ENCODE measurements at regions not wholly inside any gene's neighbourhood (a gene's known extent, or its start where the extent isn't known, plus 50 kb on each side); places are given as distances from the start of the nearest gene placed in this dataset.

GRCh38 chr16:86892509-86892908, 314.2 kb downstream of the FOXL1 start:
- TF ChIP-seq CTCF (IDR thresholded peaks at IDR 0.05) = no peak
- peaks cover 17% of the 10 kb centered on the region for H3K27me3 ChIP-seq (ENCODE audit: low read depth)
- intact Hi-C loops (cut with DNase I) = no loop called here

DNA sequence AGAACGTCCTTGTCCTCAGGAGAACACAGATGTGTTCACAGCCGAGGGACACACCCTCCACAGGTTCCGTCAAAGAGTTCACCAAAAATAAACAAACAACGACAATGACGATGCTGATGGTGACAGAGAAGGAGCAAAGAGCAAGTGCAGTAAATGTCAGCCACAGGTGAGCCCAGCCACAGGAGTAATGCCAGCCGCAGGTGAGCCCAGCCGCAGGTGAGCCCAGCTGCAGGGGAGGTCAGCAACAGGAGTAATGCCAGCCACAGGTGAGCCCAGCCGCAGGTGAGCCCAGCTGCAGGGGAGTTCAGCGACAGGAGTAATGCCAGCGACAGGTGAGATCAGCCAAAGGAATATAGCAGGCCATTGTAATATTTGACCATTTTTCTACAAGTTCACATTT, 315.2 kb downstream of the FOXL1 start:
- Histone ChIP-seq H3K27ac (no peak overlapping the region), H3K4me1 (no peaks in the 10 kb centered on the region), H3K4me3 (no peak overlapping the region), H3K9me3 (no peaks in the 10 kb centered on the region), H3K27me3 (ENCODE audit: low read depth) (peaks cover 15% of the 10 kb centered on the region), H3K36me3 (no peaks in the 10 kb centered on the region)
- ATAC-seq (no peak), DNase-seq (no peak)
- intact Hi-C loops (cut with DNase I) = no loop called here
- TF ChIP-seq CTCF (IDR thresholded peaks at IDR 0.05) = no peak

More at GRCh38 chr16:86892509-86892908, 314.2 kb downstream of the FOXL1 start:
- no peak for ATAC-seq
- no peak overlapping the region for H3K4me3 ChIP-seq
- H3K36me3 ChIP-seq = no peaks in the 10 kb centered on the region
- H3K4me1 ChIP-seq = no peaks in the 10 kb centered on the region
- no peak for DNase-seq
- no peak overlapping the region for H3K27ac ChIP-seq
- no peaks in the 10 kb centered on the region for H3K9me3 ChIP-seq

DNA sequence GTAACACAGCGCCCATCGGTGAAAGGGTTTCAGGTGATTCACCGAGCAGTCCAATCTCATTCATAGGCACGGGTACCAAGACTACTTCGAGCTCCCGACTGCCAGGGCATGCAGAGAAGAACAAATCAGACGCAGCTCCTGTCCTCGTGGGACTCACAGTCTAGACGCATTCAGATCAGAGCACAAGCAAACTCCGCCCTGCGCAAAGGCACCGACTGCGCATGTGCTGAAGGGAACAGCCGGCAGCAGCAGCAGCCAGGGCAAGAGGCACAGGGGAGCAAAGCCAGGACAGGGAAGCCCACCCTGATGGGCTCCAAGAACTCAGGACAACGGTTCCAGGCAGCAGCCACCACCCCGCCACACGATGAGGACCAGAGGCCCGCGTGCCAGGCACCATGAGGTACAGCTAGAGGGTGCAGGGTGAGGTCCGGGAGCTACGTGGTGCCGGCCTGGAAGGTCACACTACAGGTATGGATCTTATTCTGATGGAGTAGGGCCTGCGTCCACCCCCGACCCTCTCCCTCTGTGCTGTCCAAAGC, 315.7 kb downstream of the FOXL1 start:
- ATAC-seq (no peak), DNase-seq (no peak)
- Histone ChIP-seq H3K36me3 (no peaks in the 10 kb centered on the region), H3K27me3 (ENCODE audit: low read depth) (peaks cover 15% of the 10 kb centered on the region), H3K4me3 (no peak overlapping the region), H3K27ac (no peak overlapping the region), H3K9me3 (no peaks in the 10 kb centered on the region), H3K4me1 (no peaks in the 10 kb centered on the region)
- intact Hi-C loops (cut with DNase I) = no loop called here
- no peak for TF ChIP-seq CTCF (IDR thresholded peaks at IDR 0.05)

DNA sequence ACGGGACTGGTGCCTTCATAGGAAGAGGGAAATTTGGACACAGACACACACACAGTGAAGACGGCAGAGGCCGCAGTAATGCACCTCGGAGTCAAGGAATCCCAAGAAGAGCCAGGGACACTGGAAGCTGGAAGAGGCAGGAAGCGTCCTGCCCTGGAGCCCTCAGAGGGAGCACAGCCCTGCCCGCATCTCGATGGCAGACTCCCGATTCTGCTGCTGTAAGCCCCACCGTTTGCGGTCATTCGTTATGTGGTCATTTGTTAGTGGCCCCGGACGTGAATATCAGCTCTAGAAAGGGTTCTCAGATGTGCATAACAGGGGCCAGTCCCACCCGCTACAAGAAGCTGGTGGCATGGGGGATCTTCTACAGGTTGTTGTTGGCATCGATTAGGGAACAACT, 316.6 kb downstream of the FOXL1 start:
- intact Hi-C loops (cut with DNase I) = no loop called here
- no peaks in the 10 kb centered on the region for H3K36me3 ChIP-seq
- ATAC-seq (no peak), DNase-seq (no peak)
- H3K4me1 ChIP-seq = no peaks in the 10 kb centered on the region
- TF ChIP-seq CTCF (IDR thresholded peaks at IDR 0.05) = no peak
- H3K27me3 ChIP-seq (ENCODE audit: low read depth) = peaks cover 15% of the 10 kb centered on the region
- no peak overlapping the region for H3K4me3 ChIP-seq
- no peak overlapping the region for H3K27ac ChIP-seq
- no peaks in the 10 kb centered on the region for H3K9me3 ChIP-seq

GRCh38 chr16:86895606-86896005, 317.3 kb downstream of the FOXL1 start:
- H3K4me3 ChIP-seq = no peak overlapping the region
- no peaks in the 10 kb centered on the region for H3K4me1 ChIP-seq
- H3K27ac ChIP-seq = no peak overlapping the region
- H3K36me3 ChIP-seq = no peaks in the 10 kb centered on the region
- peaks cover 17% of the 10 kb centered on the region for H3K27me3 ChIP-seq (ENCODE audit: low read depth)
- H3K9me3 ChIP-seq = no peaks in the 10 kb centered on the region
- DNase-seq (no peak), ATAC-seq (no peak)
- no peak for TF ChIP-seq CTCF (IDR thresholded peaks at IDR 0.05)
- intact Hi-C loops (cut with DNase I) = no loop called here

DNA sequence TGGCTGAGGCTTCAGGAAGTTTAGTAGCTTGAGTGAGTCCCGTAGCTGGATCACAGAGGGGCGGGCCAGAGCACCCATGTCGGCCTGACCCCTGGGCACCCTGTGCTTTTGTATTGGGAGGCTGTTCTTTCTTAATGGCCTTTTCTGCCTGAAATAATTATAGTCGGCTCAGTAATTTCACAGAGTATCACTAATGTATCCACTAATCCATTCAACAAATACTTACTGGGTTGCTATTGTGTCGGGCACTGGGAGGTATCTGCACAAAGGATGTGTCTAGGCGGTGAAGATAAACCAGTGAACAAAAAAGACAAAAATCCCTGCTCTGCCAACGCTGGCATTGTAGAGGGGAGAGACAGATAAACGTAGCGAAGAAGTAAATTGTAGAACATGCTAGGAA, 318.6 kb downstream of the FOXL1 start:
- Histone ChIP-seq H3K36me3 (no peaks in the 10 kb centered on the region), H3K9me3 (no peaks in the 10 kb centered on the region), H3K4me1 (no peaks in the 10 kb centered on the region), H3K27me3 (ENCODE audit: low read depth) (peaks cover 12% of the 10 kb centered on the region), H3K4me3 (no peak overlapping the region), H3K27ac (no peak overlapping the region)
- DNase-seq (no peak), ATAC-seq (no peak)
- no peak for TF ChIP-seq CTCF (IDR thresholded peaks at IDR 0.05)
- intact Hi-C loops (cut with DNase I) = no loop called here
